K562 (cell line): ENCODE measurements at regions not wholly inside any gene's neighbourhood (a gene's known extent, or its start where the extent isn't known, plus 50 kb on each side); places are given as distances from the start of the nearest gene placed in this dataset.

Experiments used
- RBFOX2 ChIP-seq: fragments of 200-400 bp; formaldehyde crosslinking; IDR thresholded peaks from 2 replicates; pipeline ENCODE4 v1.6.1; 2017; ENCODE audit warnings: low read depth, mild to moderate bottlenecking, low read length, moderate library complexity
- TAF7 ChIP-seq: fragments of 450-650 bp; IDR thresholded peaks from 2 replicates; pipeline ENCODE4 v1.6.1; 2016; ENCODE audit warnings: missing genetic modification characterization, missing compliant biosample characterization
- ZBTB8A ChIP-seq: fragments of 450-650 bp; IDR thresholded peaks from 2 replicates; pipeline ENCODE4 v1.6.1; 2018; ENCODE audit warnings: mild to moderate bottlenecking, moderate library complexity; ENCODE audit not compliant: partially characterized antibody
- ZNF274 ChIP-seq: IDR thresholded peaks from 2 replicates; pipeline ENCODE4 v1.6.1; 2011; ENCODE audit warnings: low read depth, mild to moderate bottlenecking, low read length, moderate library complexity, borderline replicate concordance
- ZNF717 ChIP-seq: fragments of 250-450 bp; sonication (Bioruptor Pico); IDR thresholded peaks from 2 replicates; pipeline ENCODE4 v1.5.0; 2021

DNA sequence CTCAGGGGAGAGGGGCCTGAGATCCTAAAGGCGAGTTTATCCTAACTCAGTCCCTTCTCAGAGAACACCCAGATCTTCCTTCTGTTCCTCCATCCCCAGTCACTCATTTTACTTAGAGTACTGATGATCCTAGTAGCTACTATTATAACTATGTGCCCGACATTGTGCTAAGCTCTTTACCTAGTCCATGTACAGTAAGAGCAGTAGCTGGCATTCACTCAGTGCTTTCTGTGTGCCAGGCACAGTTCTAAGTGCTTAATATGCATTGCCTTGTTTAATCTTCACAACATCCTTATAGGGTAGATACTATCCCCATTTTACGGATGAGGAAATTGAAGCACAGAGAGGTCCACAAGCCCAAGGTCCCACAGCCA, 58.3 kb downstream of the FRMPD3 start:
- TF ChIP-seq ZNF717 (CRISPR knock-in tag) (no peak), TAF7 (tag) (no peak), ZBTB8A (no peak), RBFOX2 (no peak), ZNF274 (no peak)
